RPMI8226 (cell line): ENCODE measurements at regions not wholly inside any gene's neighbourhood (a gene's known extent, or its start where the extent isn't known, plus 50 kb on each side); places are given as distances from the start of the nearest gene placed in this dataset.
A peak's percentile ranks its signal among the peaks of the same experiment; 100 is the strongest.
"Not testable (repeated sequence)": the region's sequence is repeated elsewhere in the genome, so short reads cannot be mapped to it uniquely, and the experiment has no call there.

ENCODE experiments used
- DNase-seq: peaks from one replicate; pipeline ENCODE4 v3.0.0-alpha.2; 2015

DNA sequence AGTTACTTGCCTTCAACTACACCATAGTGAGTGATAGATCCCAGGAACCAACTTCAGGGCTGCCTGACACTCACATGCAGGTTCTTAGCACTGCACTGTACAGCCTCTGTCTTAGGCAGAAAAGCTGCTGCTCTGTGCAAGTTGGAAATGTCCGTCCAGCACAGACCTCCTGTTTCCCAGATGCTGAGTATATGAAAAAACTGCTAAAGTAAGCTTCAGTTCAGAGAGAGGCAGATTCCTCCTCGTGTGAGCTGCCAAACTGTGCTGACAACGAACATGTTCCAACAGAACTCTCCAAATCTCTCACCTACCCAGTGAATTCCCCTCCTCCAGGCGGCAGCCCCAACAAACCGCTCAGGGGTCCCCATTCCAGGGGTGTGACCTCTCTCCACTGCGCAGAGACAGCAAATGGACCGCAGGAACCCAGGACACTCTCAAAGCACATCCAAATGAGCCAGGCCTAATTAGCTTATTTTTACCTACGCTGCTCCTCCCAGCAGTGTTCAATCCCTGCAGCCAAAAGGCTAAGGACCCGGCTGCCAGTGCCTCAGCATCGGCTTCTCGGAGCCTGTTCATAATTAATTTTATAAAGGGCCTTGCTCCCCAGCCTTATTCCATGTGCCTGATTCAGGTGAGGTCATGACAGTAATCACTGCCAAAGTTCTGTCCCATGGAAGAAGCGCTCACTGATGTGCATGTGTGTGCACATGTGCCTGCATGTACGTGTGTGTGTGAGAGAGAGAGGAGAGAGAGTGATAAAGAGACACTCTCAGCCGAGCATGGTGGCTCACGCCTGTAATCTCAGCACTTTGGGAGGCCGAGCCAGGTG is 159.5 kb upstream of the AUTS2 start:
- peak; percentile 73 for DNase-seq

DNA sequence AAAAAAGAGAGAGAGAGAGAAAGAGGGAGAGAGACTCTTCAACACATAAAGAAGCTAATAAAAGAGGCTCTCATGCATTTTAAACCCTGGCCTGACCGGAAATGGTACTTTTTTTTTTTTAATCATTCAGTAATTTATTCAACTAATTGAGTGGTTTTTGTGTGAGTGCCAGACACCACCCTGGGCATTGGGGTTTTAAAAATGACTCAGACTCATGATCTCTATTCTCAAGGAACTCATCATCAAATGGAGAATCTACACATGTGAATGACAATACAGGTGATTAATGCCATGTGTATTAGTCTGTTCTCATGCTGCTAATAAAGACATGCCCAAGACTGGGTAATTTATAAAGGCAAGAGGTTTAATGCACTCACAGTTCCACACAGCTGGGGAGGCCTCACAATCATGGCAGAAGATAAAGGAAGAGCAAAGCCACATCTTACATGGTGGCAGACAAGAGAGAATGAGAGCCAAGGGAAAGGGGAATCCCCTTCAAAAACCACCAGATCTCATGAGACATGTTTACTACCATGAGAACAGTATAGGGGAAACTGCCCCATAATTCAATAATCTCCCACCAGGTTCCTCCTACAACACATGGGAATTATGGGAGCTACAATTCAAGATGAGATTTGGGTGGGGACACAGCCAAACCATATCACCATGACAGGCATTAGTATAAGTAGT is 158.5 kb upstream of the AUTS2 start:
- no peak for DNase-seq

DNA sequence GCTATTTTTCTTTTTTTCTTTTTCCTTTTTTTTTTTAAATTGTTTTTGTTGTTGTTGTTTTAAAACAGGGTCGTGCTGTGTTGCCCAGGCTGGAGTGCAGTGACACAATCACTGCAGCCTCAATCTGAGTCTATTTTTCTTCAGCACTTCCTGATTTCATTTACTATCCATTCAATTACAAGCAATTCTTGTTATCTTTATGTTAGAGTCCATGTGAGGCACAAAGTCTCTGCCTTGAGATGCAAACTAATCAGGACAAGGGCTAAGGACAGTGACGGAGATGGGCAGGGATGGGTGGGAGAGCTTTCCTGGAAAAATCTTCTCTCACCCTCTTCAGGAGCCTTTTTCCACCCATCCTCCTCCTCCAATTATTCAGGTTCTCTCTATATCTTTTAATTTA is 157.3 kb upstream of the AUTS2 start:
- no peak for DNase-seq

DNA sequence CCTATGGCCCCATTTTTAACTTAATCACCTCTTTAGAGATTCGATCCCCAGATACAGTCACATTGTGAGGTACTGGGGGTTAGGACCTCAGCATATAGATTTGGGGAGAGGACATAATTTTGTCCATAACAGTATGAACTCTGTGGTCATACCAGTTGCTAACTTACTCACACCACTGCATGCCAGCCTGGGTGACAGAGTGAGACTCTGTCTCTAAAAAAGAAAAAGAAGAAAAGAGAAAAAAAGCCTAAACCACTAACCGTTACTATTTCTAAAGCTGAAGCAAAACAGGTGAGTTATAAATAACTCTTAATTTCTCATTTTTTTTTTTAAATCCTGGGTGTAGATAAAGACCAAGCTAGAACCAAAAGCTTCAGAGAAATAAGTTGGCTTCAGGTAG is 155.1 kb upstream of the AUTS2 start:
- DNase-seq = no peak

DNA sequence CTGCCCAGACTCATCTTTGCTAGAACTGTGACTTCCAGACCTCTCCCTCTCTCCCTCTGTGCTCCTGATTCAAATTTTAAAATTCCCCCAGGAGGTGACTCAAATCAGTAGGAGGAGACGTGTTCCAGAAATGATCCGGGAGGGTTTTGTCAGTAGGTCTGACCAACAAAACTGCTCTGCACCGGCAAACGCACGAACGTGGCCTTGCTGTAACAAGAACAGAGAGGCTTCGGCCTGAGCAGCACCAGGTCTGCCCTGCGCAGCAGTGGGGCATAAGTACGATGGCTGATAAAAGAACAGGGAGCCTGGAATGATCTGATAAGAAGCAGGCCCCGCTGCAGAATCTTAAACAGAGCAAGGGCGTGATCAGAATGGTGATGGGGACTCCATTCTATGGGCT is 152.7 kb upstream of the AUTS2 start:
- DNase-seq = no peak

DNA sequence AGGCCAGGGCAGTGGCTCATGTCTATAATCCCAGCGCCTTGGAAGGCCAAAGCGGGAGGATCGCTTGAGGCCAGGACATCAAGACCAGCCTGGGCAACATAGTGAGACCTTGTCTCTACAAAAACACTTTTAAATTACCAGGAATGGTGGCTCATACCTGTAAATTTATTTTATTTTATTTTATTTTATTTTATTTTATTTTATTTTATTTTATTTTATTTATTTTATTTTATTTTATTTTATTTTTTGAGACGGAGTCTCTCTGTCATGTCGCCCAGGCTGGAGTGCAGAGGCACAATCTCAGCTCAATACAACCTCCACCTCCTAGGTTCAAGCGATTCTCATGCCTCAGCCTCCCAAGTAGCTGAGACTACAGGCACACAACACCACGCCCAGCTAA is 152.1 kb upstream of the AUTS2 start:
- DNase-seq = not testable (repeated sequence)

DNA sequence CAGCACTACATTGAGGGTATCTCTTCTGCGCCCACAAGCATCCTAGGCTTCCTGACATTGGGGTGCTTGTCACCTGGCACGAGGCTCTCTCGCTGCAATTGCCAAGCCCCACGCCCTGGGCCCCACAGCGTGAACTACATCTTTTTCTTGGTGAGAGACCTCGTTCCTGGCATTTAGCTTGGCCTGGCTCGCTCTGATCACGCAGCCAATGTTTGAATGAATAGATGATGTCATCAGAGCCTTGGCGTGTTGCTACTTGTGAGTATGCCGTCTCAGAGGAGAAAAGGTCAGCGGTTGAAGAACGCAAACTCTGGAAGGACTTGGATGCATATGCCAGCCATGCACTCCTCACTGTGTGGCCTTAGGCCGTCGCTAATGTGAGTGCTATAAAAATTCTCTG is 150.2 kb upstream of the AUTS2 start:
- no peak for DNase-seq

DNA sequence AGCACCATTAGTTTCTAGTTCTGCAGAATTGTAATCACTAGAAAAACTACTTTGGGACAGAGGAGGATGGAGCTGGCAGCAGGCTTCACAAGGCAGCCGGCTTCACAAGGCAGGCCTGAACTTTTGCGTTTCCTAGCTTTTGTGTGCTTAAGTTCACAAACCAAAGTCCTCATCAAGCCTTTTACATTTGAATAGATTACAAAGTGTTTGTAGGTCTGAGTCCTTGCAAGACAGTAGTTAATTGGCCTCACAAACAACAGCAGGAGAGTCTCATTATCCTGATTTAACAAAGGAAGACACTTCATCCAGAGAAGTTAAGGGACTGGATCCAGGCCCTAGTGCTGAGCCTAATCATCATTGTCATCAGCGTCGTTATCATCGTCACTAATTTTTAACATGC is 147.8 kb upstream of the AUTS2 start:
- no peak for DNase-seq

DNA sequence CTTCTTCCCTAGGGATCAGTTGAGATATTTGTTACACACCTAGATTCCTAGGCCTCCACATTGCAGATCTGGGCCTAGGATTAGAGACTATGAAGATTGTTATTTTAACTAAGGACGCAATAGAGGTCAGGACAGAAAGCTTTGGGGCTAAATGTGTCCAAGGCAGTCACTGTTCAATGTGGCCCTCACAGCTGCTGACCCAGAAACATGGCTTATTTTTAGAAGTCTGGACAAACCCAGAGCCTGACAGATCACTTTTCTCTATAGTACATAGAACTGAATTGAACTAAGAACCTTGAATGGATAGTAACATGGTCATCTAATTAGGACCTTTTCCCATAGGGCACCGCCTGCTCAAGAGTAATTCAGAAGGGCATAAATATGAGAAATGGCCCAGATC is 146.6 kb upstream of the AUTS2 start:
- DNase-seq = no peak

DNA sequence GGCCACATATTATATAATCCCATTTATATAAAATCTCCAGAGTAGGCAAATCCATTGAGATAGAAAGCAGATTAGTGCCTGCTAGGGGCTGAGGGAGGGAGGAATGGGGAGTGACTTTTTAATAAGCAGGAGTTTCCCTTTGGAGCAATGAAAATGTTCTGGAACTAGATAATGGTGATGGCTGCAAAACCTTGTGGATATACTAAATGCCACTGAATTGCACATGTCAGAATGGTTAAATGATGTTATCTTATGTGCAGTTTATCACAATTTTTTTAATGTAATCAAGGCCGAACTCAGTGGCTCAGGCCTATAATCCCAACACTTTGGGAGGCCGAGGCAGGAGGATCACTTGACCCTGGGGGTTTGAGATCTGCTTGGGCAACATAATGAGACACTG is 145.5 kb upstream of the AUTS2 start:
- DNase-seq = no peak

DNA sequence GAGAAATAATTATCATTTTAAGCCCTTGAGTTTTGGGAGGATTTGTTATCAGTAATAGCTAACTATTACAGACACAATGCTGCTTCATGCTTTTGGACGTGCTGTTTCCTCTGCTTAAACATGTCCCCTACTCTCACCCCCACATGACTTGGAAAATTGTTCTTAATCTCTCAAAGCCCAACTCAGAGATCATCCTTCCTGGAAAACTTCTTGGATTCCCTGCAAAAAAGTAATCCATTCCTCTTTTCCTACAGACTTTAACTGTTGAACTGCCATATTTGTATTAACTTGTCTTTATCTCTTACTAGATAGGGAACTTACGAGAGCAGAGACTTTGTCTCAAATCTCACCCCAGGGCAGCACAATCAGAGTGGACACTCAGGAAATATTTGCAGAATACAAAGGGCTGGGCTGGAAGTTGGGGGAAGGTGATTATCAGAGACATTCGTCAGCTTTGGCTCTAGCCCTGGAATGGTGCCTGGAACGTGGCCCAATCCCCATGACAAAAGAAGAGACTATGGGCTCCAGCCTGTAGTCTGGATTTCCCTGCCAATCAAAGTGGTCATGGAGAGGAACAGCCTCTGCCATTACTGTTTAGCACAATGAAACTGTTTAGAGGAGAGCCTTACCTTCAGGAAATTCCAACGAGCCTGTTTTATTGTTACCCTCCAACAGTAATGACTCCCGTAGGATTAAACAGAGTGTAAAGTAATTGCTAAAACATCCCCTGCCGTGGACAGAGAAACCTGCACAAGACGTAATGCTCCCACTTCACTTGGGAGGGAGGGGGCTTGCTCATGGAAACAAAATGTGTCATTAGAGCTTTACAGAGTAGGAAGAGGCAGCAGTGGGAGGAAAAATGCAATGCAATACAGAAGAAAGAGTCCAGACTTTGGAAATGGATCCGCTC is 140.4 kb upstream of the AUTS2 start:
- DNase-seq = no peak

DNA sequence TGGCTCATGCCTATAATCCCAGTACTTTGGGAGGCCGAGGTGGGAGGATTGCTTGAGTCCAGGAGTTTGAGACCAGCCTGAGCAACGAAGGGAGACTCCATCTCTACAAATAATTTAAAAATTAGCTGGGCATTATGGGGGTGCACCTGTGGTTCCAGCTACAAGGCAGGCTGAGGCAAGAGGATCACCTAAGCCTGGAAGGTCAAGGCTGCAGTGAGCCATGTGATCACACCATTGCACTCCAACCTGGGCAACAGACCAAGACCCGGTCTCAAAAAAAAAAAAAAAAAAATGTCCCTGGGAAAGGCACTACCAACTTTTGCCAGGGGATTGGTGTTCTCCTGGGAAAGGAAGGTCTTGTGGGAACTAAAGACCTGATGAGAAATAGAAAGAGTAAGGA is 134.2 kb upstream of the AUTS2 start:
- no peak for DNase-seq

DNA sequence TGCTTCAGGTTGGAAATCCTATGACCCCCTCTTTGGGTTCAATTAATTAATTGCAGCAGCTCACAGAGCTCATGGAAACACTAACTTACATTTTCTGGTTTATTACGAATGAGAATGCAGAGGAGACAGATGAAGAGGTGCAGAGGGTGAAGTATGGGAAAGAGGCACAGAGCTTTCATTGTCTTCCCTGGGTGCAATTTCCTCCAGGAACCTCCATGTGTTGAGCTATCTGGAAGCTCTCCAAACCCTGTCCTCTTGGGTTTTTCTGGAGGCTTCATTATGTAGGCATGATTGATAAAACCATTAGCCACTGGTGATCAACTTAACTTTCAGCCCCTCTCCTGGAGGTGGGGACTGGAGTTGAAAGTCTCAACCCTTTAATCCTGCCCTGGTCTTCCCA is 133.0 kb upstream of the AUTS2 start:
- no peak for DNase-seq

DNA sequence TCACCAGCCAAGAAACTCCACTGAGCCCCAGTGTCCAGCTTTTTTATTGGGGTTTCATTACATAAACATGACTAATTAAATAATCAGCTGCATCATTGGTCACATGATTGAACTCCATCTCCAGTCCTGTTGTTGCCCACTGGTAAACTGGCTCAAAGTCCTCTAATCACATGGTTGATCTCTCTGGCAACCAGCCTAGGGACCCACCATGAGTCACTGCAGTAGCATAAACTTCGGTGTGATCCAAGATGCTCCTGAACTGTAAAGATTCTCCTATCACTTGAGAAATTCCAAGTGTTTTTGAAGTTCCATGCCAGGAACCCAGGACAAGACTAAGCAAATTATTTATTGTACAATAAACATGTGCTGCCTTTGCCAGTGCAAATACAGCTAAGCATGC is 130.4 kb upstream of the AUTS2 start:
- no peak for DNase-seq

DNA sequence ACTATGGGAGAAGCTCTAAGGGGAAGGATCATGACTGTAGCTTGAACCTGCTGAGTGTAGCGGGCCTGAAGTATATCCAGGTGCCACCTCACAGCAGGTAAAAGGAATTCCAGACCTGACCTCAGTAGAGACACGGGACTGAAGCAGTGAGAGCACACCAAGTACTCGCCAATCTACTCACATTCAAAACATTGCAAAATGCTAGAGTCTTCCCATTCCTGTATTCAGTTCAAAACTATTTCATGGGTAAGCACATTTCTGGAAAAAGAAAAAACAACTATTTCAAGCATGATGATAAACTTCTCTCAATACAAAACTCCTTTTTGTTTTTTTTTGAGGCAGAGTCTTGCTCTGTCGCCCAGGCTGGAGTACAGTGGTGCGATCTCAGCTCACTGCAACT is 121.9 kb upstream of the AUTS2 start:
- no peak for DNase-seq

DNA sequence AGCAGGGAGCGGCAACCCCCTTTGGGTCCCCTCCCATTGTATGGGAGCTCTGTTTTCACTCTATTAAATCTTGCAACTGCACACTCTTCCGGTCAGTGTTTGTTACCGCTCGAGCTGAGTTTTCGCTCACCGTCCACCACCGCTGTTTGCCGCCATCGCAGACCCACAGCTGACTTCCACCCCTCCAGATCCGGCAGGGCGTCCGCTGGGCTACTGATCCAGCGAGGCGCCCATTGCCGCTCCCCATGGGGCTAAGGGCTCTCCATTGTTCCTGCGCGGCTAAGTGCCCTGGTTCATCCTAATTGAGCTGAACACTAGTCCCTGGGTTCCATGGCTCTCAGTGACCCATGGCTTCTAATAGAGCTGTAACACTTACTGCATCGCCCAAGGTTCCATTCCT is 115.6 kb upstream of the AUTS2 start:
- DNase-seq = no peak

DNA sequence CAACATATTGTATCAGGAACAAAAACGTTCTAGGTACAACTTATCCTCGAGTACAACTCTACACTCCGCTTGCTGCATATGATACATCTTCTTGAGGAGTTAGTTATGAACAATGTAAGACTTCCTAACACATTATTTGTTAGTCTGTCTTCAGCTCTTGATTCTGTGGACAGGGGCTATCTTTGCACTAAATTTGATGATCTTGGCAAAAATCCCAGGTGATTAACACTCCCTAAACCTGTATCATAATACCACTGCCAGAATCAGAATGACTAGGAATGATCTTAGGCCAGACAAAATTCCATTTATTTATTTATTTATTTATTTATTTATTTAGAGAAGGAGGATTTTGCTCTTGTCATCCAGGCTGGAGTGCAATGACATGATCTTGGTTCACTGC is 108.7 kb upstream of the AUTS2 start:
- no peak for DNase-seq

DNA sequence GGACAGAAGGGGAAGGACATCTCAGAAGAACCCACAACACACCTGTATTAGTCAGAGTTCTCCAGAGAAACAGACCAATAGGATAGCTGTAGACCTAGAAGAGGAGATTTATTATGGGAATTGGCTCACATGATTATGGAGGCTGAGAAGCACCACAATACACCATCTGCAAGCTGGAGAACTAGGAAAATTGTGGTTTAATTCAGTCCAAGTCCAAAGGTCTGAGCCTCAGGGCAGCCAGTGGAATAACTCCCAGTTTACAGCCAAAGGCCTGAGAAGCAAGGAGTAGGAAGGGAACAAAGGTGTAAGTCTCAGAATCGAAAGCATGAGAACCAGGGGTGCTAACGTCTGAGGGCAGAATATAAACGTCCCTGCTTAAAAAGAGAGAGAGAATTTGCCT is 99.6 kb upstream of the AUTS2 start:
- no peak for DNase-seq

DNA sequence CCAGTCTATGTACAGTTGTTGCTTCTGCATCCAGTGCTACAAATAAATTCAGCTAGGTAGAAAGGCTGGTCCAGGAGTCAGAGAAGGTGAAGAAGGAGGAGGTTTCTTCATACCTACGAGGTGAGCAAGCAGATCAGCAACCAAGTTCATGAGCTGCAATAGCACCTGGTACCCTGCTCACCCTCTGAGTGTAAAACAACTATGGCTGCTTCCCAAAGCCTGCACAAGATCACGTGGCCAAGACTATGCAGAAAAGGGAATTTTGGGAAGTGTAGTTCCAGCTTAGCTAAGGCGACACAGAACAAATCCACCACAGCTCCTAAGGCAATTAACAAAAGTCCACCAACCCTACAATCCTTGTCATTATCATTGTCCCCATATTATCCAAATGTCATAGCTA is 95.9 kb upstream of the AUTS2 start:
- no peak for DNase-seq

DNA sequence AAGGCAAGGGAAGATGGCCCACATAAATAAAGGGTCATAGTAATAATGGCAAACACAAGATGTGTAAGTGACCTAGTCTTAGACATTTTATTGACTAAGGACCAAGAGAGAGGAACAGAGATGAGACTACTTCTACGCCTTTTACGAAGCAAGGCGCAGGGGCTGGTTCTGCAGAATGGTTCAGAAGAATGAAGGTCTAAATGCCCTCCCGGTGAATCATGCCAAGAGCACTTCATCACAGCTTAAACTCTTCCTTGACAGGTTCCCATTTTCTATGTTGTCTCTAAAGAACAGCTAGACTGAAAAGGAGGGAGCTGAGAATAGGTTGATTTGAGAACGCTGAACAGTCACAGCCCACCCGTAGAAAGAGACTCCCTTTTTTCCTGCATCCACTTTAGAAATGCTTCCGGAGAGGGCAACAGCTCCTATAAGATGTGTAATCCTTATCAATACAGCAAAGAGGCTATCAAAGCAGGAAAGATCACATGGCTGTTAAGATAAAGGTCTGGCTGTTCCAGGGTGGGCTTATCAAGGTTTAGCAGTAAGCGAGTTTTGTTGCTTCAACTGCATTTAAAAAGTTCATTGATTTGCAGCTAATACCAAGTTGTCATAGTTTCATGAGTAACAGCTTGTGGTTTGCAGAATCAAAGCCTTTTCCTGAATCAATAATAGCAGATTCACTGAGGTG is 93.4 kb upstream of the AUTS2 start:
- no peak for DNase-seq

DNA sequence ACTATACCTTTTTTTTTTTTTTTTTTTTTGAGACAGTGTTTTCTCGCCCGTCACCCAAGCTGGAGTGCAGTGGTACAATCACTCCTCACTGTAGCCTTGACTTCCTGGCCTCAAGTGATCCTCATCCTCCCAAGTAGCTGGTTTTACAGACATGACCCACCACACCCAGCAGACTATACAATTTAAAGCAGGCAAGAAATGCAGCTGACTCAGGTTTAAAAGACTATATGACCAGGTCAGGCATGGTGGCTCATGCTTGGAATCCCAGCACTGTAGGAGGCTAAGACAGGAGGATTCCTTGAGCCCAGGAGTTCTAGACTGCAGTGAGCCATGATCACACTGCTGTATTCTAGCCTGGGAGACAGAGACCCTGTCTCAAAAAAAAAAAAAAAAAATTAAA is 89.5 kb upstream of the AUTS2 start:
- no peak for DNase-seq

DNA sequence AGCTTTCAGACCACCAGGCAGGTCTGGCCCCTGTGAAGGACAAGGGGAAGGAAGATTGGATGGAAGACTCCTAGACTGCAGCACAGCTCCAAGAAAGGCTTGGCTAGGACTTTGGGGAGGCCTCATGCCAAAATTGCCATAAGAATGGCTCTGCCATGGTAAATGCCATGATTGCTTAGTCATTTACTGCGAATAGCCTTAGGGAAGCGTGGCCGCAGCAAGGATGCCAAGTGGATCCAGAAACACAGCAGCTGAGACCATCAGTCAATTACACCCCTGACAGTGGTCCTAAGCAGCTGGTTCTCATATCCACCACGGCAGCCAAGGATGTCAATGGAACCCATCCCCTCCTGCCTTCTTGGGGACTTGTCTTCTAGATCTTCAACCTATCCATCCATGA is 88.2 kb upstream of the AUTS2 start:
- DNase-seq = no peak
